ENCODE measurements at regions not wholly inside any gene's neighbourhood (a gene's known extent, or its start where the extent isn't known, plus 50 kb on each side); places are given as distances from the start of the nearest gene placed in this dataset.
A peak's percentile ranks its signal among the peaks of the same experiment; 100 is the strongest.
"Not testable (repeated sequence)": the region's sequence is repeated elsewhere in the genome, so short reads cannot be mapped to it uniquely, and the experiment has no call there.

GRCh38 chr4:115234405-115235093 is 121.1 kb upstream of the NDST4 start:
- Histone ChIP-seq H3K27me3 (ENCODE audit: low read depth) (no peaks in the 10 kb centered on the region), H3K4me3 (no peak overlapping the region), H3K36me3 (replicated peaks) (no peaks in the 10 kb centered on the region), H3K4me1 (peaks cover 6% of the 10 kb centered on the region), H3K9me3 (no peaks in the 10 kb centered on the region)
- DNase-seq (ENCODE audit: low spot score in 2 of 2): peak; percentile 38 to 58
- in situ Hi-C loops (cut with MboI; ENCODE audit: low sequenced_read_pairs): no loop called here

GRCh38 chr4:115233600-115233999 is 120.2 kb upstream of the NDST4 start:
- Histone ChIP-seq H3K4me1 (peaks cover 6% of the 10 kb centered on the region), H3K4me3 (no peak overlapping the region), H3K27me3 (ENCODE audit: low read depth) (no peaks in the 10 kb centered on the region), H3K9me3 (no peaks in the 10 kb centered on the region), H3K36me3 (replicated peaks) (no peaks in the 10 kb centered on the region)
- in situ Hi-C loops (cut with MboI; ENCODE audit: low sequenced_read_pairs): no loop called here
- DNase-seq (ENCODE audit: low spot score in 2 of 2): no peak

- Histone ChIP-seq H3K4me3 (no peak overlapping the region), H3K27me3 (ENCODE audit: low read depth) (no peaks in the 10 kb centered on the region), H3K36me3 (replicated peaks) (no peaks in the 10 kb centered on the region), H3K9me3 (no peaks in the 10 kb centered on the region), H3K4me1 (peaks cover 6% of the 10 kb centered on the region)
- no peak for DNase-seq (ENCODE audit: low spot score in 2 of 2)
- in situ Hi-C loops (cut with MboI; ENCODE audit: low sequenced_read_pairs): no loop called here
Observed at GRCh38 chr4:115229873-115230272, 116.5 kb upstream of the NDST4 start.

GRCh38 chr4:115228851-115229250 is 115.4 kb upstream of the NDST4 start:
- no peaks in the 10 kb centered on the region for H3K36me3 ChIP-seq (replicated peaks)
- no peak for DNase-seq (ENCODE audit: low spot score in 2 of 2)
- in situ Hi-C loops (cut with MboI; ENCODE audit: low sequenced_read_pairs): no loop called here

GRCh38 chr4:115222061-115222460 is 108.6 kb upstream of the NDST4 start:
- in situ Hi-C loops (cut with MboI; ENCODE audit: low sequenced_read_pairs): no loop called here
- Histone ChIP-seq H3K4me3 (no peak overlapping the region), H3K9me3 (no peaks in the 10 kb centered on the region), H3K36me3 (replicated peaks) (no peaks in the 10 kb centered on the region), H3K4me1 (no peaks in the 10 kb centered on the region), H3K27me3 (ENCODE audit: low read depth) (no peaks in the 10 kb centered on the region)
- DNase-seq (ENCODE audit: low spot score in 2 of 2): no peak

More at GRCh38 chr4:115228851-115229250, 115.4 kb upstream of the NDST4 start:
- H3K4me3 ChIP-seq: no peak overlapping the region
- no peaks in the 10 kb centered on the region for H3K4me1 ChIP-seq
- H3K27me3 ChIP-seq (ENCODE audit: low read depth): no peaks in the 10 kb centered on the region
- H3K9me3 ChIP-seq: no peaks in the 10 kb centered on the region

GRCh38 chr4:115219862-115220261 is 106.4 kb upstream of the NDST4 start:
- no peak for DNase-seq (ENCODE audit: low spot score in 2 of 2)
- Histone ChIP-seq H3K4me1 (no peaks in the 10 kb centered on the region), H3K36me3 (replicated peaks) (no peaks in the 10 kb centered on the region), H3K27me3 (ENCODE audit: low read depth) (no peaks in the 10 kb centered on the region), H3K9me3 (no peaks in the 10 kb centered on the region), H3K4me3 (no peak overlapping the region)
- in situ Hi-C loops (cut with MboI; ENCODE audit: low sequenced_read_pairs): no loop called here

- Histone ChIP-seq H3K36me3 (replicated peaks) (no peaks in the 10 kb centered on the region), H3K4me3 (no peak overlapping the region), H3K9me3 (no peaks in the 10 kb centered on the region), H3K27me3 (ENCODE audit: low read depth) (no peaks in the 10 kb centered on the region), H3K4me1 (no peaks in the 10 kb centered on the region)
- in situ Hi-C loops (cut with MboI; ENCODE audit: low sequenced_read_pairs): no loop called here
- no peak for DNase-seq (ENCODE audit: low spot score in 2 of 2)
Observed at GRCh38 chr4:115219315-115219860, 106.0 kb upstream of the NDST4 start.

- no peaks in the 10 kb centered on the region for H3K4me1 ChIP-seq
- no peaks in the 10 kb centered on the region for H3K9me3 ChIP-seq
- no peaks in the 10 kb centered on the region for H3K36me3 ChIP-seq (replicated peaks)
- H3K4me3 ChIP-seq: no peak overlapping the region
- in situ Hi-C loops (cut with MboI; ENCODE audit: low sequenced_read_pairs): no loop called here
- no peak for DNase-seq (ENCODE audit: low spot score in 2 of 2)
- no peaks in the 10 kb centered on the region for H3K27me3 ChIP-seq (ENCODE audit: low read depth)
Observed at GRCh38 chr4:115215935-115216334, 102.5 kb upstream of the NDST4 start.

- Histone ChIP-seq H3K27me3 (ENCODE audit: low read depth) (no peaks in the 10 kb centered on the region), H3K36me3 (replicated peaks) (no peaks in the 10 kb centered on the region), H3K4me3 (no peak overlapping the region), H3K9me3 (no peaks in the 10 kb centered on the region), H3K4me1 (no peaks in the 10 kb centered on the region)
- no peak for DNase-seq (ENCODE audit: low spot score in 2 of 2)
- in situ Hi-C loops (cut with MboI; ENCODE audit: low sequenced_read_pairs): no loop called here
Observed at GRCh38 chr4:115213716-115214115, 100.3 kb upstream of the NDST4 start.

GRCh38 chr4:115201042-115201330 is 87.6 kb upstream of the NDST4 start:
- no peaks in the 10 kb centered on the region for H3K4me1 ChIP-seq
- in situ Hi-C loops (cut with MboI; ENCODE audit: low sequenced_read_pairs): no loop called here
- no peaks in the 10 kb centered on the region for H3K9me3 ChIP-seq
- no peaks in the 10 kb centered on the region for H3K36me3 ChIP-seq (replicated peaks)
- no peak overlapping the region for H3K4me3 ChIP-seq
- DNase-seq (ENCODE audit: low spot score in 2 of 2): no peak
- H3K27me3 ChIP-seq (ENCODE audit: low read depth): no peaks in the 10 kb centered on the region

- H3K4me3 ChIP-seq; DNase-seq (ENCODE audit: low spot score in 2 of 2); H3K9me3 ChIP-seq; H3K27me3 ChIP-seq (ENCODE audit: low read depth); H3K4me1 ChIP-seq; H3K36me3 ChIP-seq (replicated peaks); in situ Hi-C loops (cut with MboI; ENCODE audit: low sequenced_read_pairs): not testable (repeated sequence)
Observed at GRCh38 chr4:115200201-115201041, 87.0 kb upstream of the NDST4 start.

GRCh38 chr4:115194612-115195011 is 81.2 kb upstream of the NDST4 start:
- H3K4me3 ChIP-seq; H3K9me3 ChIP-seq; H3K4me1 ChIP-seq; in situ Hi-C loops (cut with MboI; ENCODE audit: low sequenced_read_pairs); H3K27me3 ChIP-seq (ENCODE audit: low read depth); DNase-seq (ENCODE audit: low spot score in 2 of 2); H3K36me3 ChIP-seq (replicated peaks): not testable (repeated sequence)

- no peaks in the 10 kb centered on the region for H3K9me3 ChIP-seq
- DNase-seq (ENCODE audit: low spot score in 2 of 2): no peak
- H3K27me3 ChIP-seq (ENCODE audit: low read depth): no peaks in the 10 kb centered on the region
- no peak overlapping the region for H3K4me3 ChIP-seq
- no peaks in the 10 kb centered on the region for H3K36me3 ChIP-seq (replicated peaks)
- no peaks in the 10 kb centered on the region for H3K4me1 ChIP-seq
- in situ Hi-C loops (cut with MboI; ENCODE audit: low sequenced_read_pairs): no loop called here
Observed at GRCh38 chr4:115190529-115190928, 77.1 kb upstream of the NDST4 start.

- in situ Hi-C loops (cut with MboI; ENCODE audit: low sequenced_read_pairs): no loop called here
- no peak for DNase-seq (ENCODE audit: low spot score in 2 of 2)
- H3K4me1 ChIP-seq: no peaks in the 10 kb centered on the region
- no peak overlapping the region for H3K4me3 ChIP-seq
- H3K36me3 ChIP-seq (replicated peaks): no peaks in the 10 kb centered on the region
- no peaks in the 10 kb centered on the region for H3K27me3 ChIP-seq (ENCODE audit: low read depth)
- H3K9me3 ChIP-seq: no peaks in the 10 kb centered on the region
Observed at GRCh38 chr4:115187136-115187535, 73.7 kb upstream of the NDST4 start.
